KBM-7 (cell line): ENCODE measurements at regions not wholly inside any gene's neighbourhood (a gene's known extent, or its start where the extent isn't known, plus 50 kb on each side); places are given as distances from the start of the nearest gene placed in this dataset.

Experiments
- DNase-seq: peaks from one replicate; pipeline ENCODE4 v3.0.0-alpha.2; 2015
- in situ Hi-C: fragments of 300-500 bp; cut with MboI; formaldehyde crosslinking; loops from 2 replicates; pipeline ENCODE4 v1.14.3; 2020; ENCODE audit warnings: low sequenced_read_pairs, low pct_unique_long_range_greater_than_20kb, mixed read lengths

DNA sequence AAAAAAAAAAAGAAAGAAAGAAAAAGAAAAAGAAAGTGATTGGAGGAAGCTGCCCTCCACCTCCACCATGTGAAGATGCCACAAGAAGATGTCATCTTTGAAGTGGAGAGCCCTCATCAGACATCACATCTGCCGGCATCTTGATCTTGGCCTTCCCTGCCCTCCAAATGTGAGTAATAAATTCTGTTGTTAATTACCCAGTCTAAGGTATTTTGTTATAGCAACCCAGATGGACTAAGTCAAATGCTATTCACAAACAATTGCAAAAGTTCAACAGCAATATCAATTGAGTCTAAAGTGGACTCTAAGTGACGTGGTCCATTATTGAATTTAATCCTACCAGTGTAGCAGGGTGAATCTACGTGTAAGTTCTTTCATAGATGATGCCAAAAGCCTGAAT is 55.9 kb upstream of the NUP160 start:
- in situ Hi-C loops = no loop called here
- no peak for DNase-seq

DNA sequence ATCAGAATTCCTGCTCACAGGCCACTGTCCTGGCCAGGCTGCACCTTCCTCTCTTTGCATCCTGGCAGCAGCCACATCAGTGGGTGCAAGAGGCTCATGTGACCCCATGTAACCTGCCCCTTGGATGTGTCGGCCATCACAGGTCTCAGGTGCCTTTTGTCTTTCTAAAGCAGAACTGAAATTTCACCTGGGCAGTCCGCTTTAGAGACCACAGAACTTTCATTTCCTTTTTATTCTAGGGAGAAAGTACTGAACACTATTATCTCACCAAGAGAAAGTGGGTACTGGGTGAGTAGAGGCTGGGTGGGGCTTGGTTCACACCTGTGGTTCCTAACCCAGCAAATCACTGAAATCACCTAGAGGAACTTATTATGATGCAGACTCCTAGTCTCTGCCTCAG is 51.7 kb upstream of the NUP160 start:
- no peak for DNase-seq
- in situ Hi-C loops = no loop called here
